ENCODE measurements at regions not wholly inside any gene's neighbourhood (a gene's known extent, or its start where the extent isn't known, plus 50 kb on each side); places are given as distances from the start of the nearest gene placed in this dataset.

- peaks cover 2 to 10% of the 10 kb centered on the region in 2 donors for H3K27me3 Mint-ChIP-seq
- no peak overlapping the region for H3K27ac Mint-ChIP-seq
- H3K27me3 ChIP-seq (replicated peaks in 1 of 2; ENCODE audit: control insufficient read depth in 2 of 2, extremely low read depth in 1 of 2, insufficient read depth in 2 of 2, low read length in 1 of 2), result no peaks in the 10 kb centered on the region
- DNase-seq (no peak), ATAC-seq (replicated peaks in 1 of 4) (no peak)
- no peaks in the 10 kb centered on the region for H3K9me3 ChIP-seq
- no peaks in the 10 kb centered on the region for H3K4me1 ChIP-seq (ENCODE audit: control insufficient read depth in 1 of 2, extremely low read depth in 1 of 2, insufficient read depth in 2 of 2, low read length in 2 of 2)
- H3K27ac ChIP-seq (ENCODE audit: low read length), result no peak overlapping the region
- WGBS (ENCODE audit: insufficient coverage), result 100% methylated on average over 1 of the region's 2 CpGs
- no peak overlapping the region for H3K4me3 Mint-ChIP-seq
- no peaks in the 10 kb centered on the region for H3K36me3 Mint-ChIP-seq
- no peaks in the 10 kb centered on the region for H3K36me3 ChIP-seq (ENCODE audit: control insufficient read depth in 2 of 2, extremely low read depth in 1 of 2, insufficient read depth in 1 of 2, low read length in 1 of 2)
- H3K4me3 ChIP-seq (ENCODE audit: control insufficient read depth in 1 of 2, extremely low read depth in 1 of 2, low read length in 1 of 2), result no peak overlapping the region
- ChIA-PET CTCF (no interaction called here), POLR2A (no interaction called here)
- H3K9me3 Mint-ChIP-seq, result peaks cover 0 to 2% (median 0%) of the 10 kb centered on the region in 3 donors
- H3K4me1 Mint-ChIP-seq, result no peaks in the 10 kb centered on the region
Measured at GRCh38 chr12:65608319-65608916, 215.9 kb upstream of the HMGA2 start.

- H3K4me3 Mint-ChIP-seq, result no peak overlapping the region
- H3K27ac Mint-ChIP-seq, result no peak overlapping the region
- H3K36me3 Mint-ChIP-seq, result no peaks in the 10 kb centered on the region
- H3K27me3 Mint-ChIP-seq, result peaks cover 2 to 14% of the 10 kb centered on the region in 2 donors
- Histone ChIP-seq H3K4me3 (ENCODE audit: control insufficient read depth in 1 of 2, extremely low read depth in 1 of 2, low read length in 1 of 2) (no peak overlapping the region), H3K27me3 (replicated peaks in 1 of 2; ENCODE audit: control insufficient read depth in 2 of 2, extremely low read depth in 1 of 2, insufficient read depth in 2 of 2, low read length in 1 of 2) (no peaks in the 10 kb centered on the region), H3K36me3 (ENCODE audit: control insufficient read depth in 2 of 2, extremely low read depth in 1 of 2, insufficient read depth in 1 of 2, low read length in 1 of 2) (no peaks in the 10 kb centered on the region), H3K9me3 (no peaks in the 10 kb centered on the region), H3K4me1 (ENCODE audit: control insufficient read depth in 1 of 2, extremely low read depth in 1 of 2, insufficient read depth in 2 of 2, low read length in 2 of 2) (no peaks in the 10 kb centered on the region), H3K27ac (ENCODE audit: low read length) (no peak overlapping the region)
- peaks cover 0 to 4% (median 0%) of the 10 kb centered on the region in 3 donors for H3K9me3 Mint-ChIP-seq
- DNase-seq (no peak), ATAC-seq (replicated peaks in 1 of 4) (no peak)
- ChIA-PET CTCF (no interaction called here), POLR2A (no interaction called here)
- no peaks in the 10 kb centered on the region for H3K4me1 Mint-ChIP-seq
- 86% methylated on average over 1 of the region's 4 CpGs for WGBS (ENCODE audit: insufficient coverage)
Measured at GRCh38 chr12:65609359-65609771, 214.9 kb upstream of the HMGA2 start.

GRCh38 chr12:65611396-65611795 lies 212.9 kb upstream of the HMGA2 start:
- peaks cover 0 to 4% (median 0%) of the 10 kb centered on the region in 3 donors for H3K9me3 Mint-ChIP-seq
- no peaks in the 10 kb centered on the region for H3K4me1 Mint-ChIP-seq
- DNase-seq (no peak), ATAC-seq (replicated peaks in 1 of 4) (no peak)
- H3K27me3 ChIP-seq (replicated peaks in 1 of 2; ENCODE audit: control insufficient read depth in 2 of 2, extremely low read depth in 1 of 2, insufficient read depth in 2 of 2, low read length in 1 of 2), result no peaks in the 10 kb centered on the region
- no peak overlapping the region for H3K27ac Mint-ChIP-seq
- peaks cover 7 to 23% of the 10 kb centered on the region in 2 donors for H3K27me3 Mint-ChIP-seq
- H3K9me3 ChIP-seq, result no peaks in the 10 kb centered on the region
- H3K4me1 ChIP-seq (ENCODE audit: control insufficient read depth in 1 of 2, extremely low read depth in 1 of 2, insufficient read depth in 2 of 2, low read length in 2 of 2), result no peaks in the 10 kb centered on the region
- H3K27ac ChIP-seq (ENCODE audit: low read length), result no peak overlapping the region
- H3K36me3 Mint-ChIP-seq, result no peaks in the 10 kb centered on the region
- 60% methylated on average over 1 of the region's 3 CpGs for WGBS (ENCODE audit: insufficient coverage)
- H3K4me3 Mint-ChIP-seq, result no peak overlapping the region
- CTCF ChIA-PET, result no interaction called here
- POLR2A ChIA-PET, result no interaction called here
- H3K36me3 ChIP-seq (ENCODE audit: control insufficient read depth in 2 of 2, extremely low read depth in 1 of 2, insufficient read depth in 1 of 2, low read length in 1 of 2), result no peaks in the 10 kb centered on the region
- H3K4me3 ChIP-seq (ENCODE audit: control insufficient read depth in 1 of 2, extremely low read depth in 1 of 2, low read length in 1 of 2), result no peak overlapping the region

GRCh38 chr12:65612440-65612839 lies 211.8 kb upstream of the HMGA2 start:
- 92% methylated on average over 7 of the region's 7 CpGs for WGBS (ENCODE audit: insufficient coverage)

GRCh38 chr12:65613692-65614091 lies 210.6 kb upstream of the HMGA2 start:
- H3K9me3 Mint-ChIP-seq, result peaks cover 0 to 8% (median 0%) of the 10 kb centered on the region in 3 donors
- no peaks in the 10 kb centered on the region for H3K36me3 ChIP-seq (ENCODE audit: control insufficient read depth in 2 of 2, extremely low read depth in 1 of 2, insufficient read depth in 1 of 2, low read length in 1 of 2)
- H3K27me3 Mint-ChIP-seq, result peaks cover 10 to 24% of the 10 kb centered on the region in 2 donors
- WGBS (ENCODE audit: insufficient coverage), result 0% methylated on average over 1 of the region's 3 CpGs
- H3K9me3 ChIP-seq, result no peaks in the 10 kb centered on the region
- POLR2A ChIA-PET, result no interaction called here
- H3K27ac ChIP-seq (ENCODE audit: low read length), result no peak overlapping the region
- no peak for DNase-seq
- no peak overlapping the region for H3K4me3 Mint-ChIP-seq
- no peaks in the 10 kb centered on the region for H3K4me1 Mint-ChIP-seq
- no peaks in the 10 kb centered on the region for H3K36me3 Mint-ChIP-seq
- CTCF ChIA-PET, result no interaction called here
- no peak overlapping the region for H3K27ac Mint-ChIP-seq
- ATAC-seq (replicated peaks in 1 of 4), result no peak
- H3K27me3 ChIP-seq (replicated peaks in 1 of 2; ENCODE audit: control insufficient read depth in 2 of 2, extremely low read depth in 1 of 2, insufficient read depth in 2 of 2, low read length in 1 of 2), result no peaks in the 10 kb centered on the region
- H3K4me1 ChIP-seq (ENCODE audit: control insufficient read depth in 1 of 2, extremely low read depth in 1 of 2, insufficient read depth in 2 of 2, low read length in 2 of 2), result no peaks in the 10 kb centered on the region
- H3K4me3 ChIP-seq (ENCODE audit: control insufficient read depth in 1 of 2, extremely low read depth in 1 of 2, low read length in 1 of 2), result no peak overlapping the region

More at GRCh38 chr12:65612440-65612839, 211.8 kb upstream of the HMGA2 start:
- H3K36me3 ChIP-seq (ENCODE audit: control insufficient read depth in 2 of 2, extremely low read depth in 1 of 2, insufficient read depth in 1 of 2, low read length in 1 of 2), result no peaks in the 10 kb centered on the region
- ChIA-PET POLR2A (no interaction called here), CTCF (no interaction called here)
- Mint-ChIP-seq H3K27ac (no peak overlapping the region), H3K4me3 (no peak overlapping the region), H3K27me3 (peaks cover 7 to 23% of the 10 kb centered on the region in 2 donors), H3K9me3 (peaks cover 0 to 8% (median 0%) of the 10 kb centered on the region in 3 donors), H3K4me1 (no peaks in the 10 kb centered on the region), H3K36me3 (no peaks in the 10 kb centered on the region)
- H3K4me3 ChIP-seq (ENCODE audit: control insufficient read depth in 1 of 2, extremely low read depth in 1 of 2, low read length in 1 of 2), result no peak overlapping the region
- H3K9me3 ChIP-seq, result no peaks in the 10 kb centered on the region
- H3K27me3 ChIP-seq (replicated peaks in 1 of 2; ENCODE audit: control insufficient read depth in 2 of 2, extremely low read depth in 1 of 2, insufficient read depth in 2 of 2, low read length in 1 of 2), result no peaks in the 10 kb centered on the region
- ATAC-seq (replicated peaks in 1 of 4), result no peak
- H3K27ac ChIP-seq (ENCODE audit: low read length), result no peak overlapping the region
- no peaks in the 10 kb centered on the region for H3K4me1 ChIP-seq (ENCODE audit: control insufficient read depth in 1 of 2, extremely low read depth in 1 of 2, insufficient read depth in 2 of 2, low read length in 2 of 2)
- DNase-seq, result no peak

- no peak overlapping the region for H3K4me3 Mint-ChIP-seq
Measured at GRCh38 chr12:65614259-65614889, 209.9 kb upstream of the HMGA2 start.

More at GRCh38 chr12:65614259-65614889, 209.9 kb upstream of the HMGA2 start:
- Histone ChIP-seq H3K4me1 (ENCODE audit: control insufficient read depth in 1 of 2, extremely low read depth in 1 of 2, insufficient read depth in 2 of 2, low read length in 2 of 2) (no peaks in the 10 kb centered on the region), H3K9me3 (no peaks in the 10 kb centered on the region), H3K27ac (ENCODE audit: low read length) (no peak overlapping the region), H3K27me3 (replicated peaks in 1 of 2; ENCODE audit: control insufficient read depth in 2 of 2, extremely low read depth in 1 of 2, insufficient read depth in 2 of 2, low read length in 1 of 2) (no peaks in the 10 kb centered on the region), H3K4me3 (ENCODE audit: control insufficient read depth in 1 of 2, extremely low read depth in 1 of 2, low read length in 1 of 2) (no peak overlapping the region), H3K36me3 (ENCODE audit: control insufficient read depth in 2 of 2, extremely low read depth in 1 of 2, insufficient read depth in 1 of 2, low read length in 1 of 2) (no peaks in the 10 kb centered on the region)
- CTCF ChIA-PET, result no interaction called here
- Mint-ChIP-seq H3K4me1 (no peaks in the 10 kb centered on the region), H3K27ac (no peak overlapping the region), H3K27me3 (peaks cover 10 to 27% of the 10 kb centered on the region in 2 donors), H3K36me3 (no peaks in the 10 kb centered on the region), H3K9me3 (peaks cover 0 to 8% (median 0%) of the 10 kb centered on the region in 3 donors)
- POLR2A ChIA-PET, result no interaction called here
- DNase-seq (no peak), ATAC-seq (replicated peaks in 1 of 4) (no peak)
- 100% methylated on average over 1 of the region's 5 CpGs for WGBS (ENCODE audit: insufficient coverage)

Measured in T-cell (primary cell).